NB4 (cell line): ENCODE measurements at regions not wholly inside any gene's neighbourhood (a gene's known extent, or its start where the extent isn't known, plus 50 kb on each side); places are given as distances from the start of the nearest gene placed in this dataset.

ENCODE experiments used
- POLR2A ChIP-seq: IDR thresholded peaks from 2 replicates; pipeline ENCODE4 v1.6.1; 2011; ENCODE audit warnings: mild to moderate bottlenecking; ENCODE audit not compliant: insufficient read length; ENCODE audit errors: extremely low read depth
- TF ChIP-seq, protein P1 (sequence below): IDR thresholded peaks from one replicate; pipeline ENCODE4 v1.5.1; 2012; ENCODE audit warnings: low read depth, low read length

- no peak for TF ChIP-seq POLR2A
- TF ChIP-seq, protein P1, sequence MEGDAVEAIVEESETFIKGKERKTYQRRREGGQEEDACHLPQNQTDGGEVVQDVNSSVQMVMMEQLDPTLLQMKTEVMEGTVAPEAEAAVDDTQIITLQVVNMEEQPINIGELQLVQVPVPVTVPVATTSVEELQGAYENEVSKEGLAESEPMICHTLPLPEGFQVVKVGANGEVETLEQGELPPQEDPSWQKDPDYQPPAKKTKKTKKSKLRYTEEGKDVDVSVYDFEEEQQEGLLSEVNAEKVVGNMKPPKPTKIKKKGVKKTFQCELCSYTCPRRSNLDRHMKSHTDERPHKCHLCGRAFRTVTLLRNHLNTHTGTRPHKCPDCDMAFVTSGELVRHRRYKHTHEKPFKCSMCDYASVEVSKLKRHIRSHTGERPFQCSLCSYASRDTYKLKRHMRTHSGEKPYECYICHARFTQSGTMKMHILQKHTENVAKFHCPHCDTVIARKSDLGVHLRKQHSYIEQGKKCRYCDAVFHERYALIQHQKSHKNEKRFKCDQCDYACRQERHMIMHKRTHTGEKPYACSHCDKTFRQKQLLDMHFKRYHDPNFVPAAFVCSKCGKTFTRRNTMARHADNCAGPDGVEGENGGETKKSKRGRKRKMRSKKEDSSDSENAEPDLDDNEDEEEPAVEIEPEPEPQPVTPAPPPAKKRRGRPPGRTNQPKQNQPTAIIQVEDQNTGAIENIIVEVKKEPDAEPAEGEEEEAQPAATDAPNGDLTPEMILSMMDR = no peak
These were observed 247.9 kb upstream of the NT5C1B start for GRCh38 chr2:18837240-18837639.
